HG03442 (cell line): ENCODE measurements at regions not wholly inside any gene's neighbourhood (a gene's known extent, or its start where the extent isn't known, plus 50 kb on each side); places are given as distances from the start of the nearest gene placed in this dataset.
"Not testable (repeated sequence)": the region's sequence is repeated elsewhere in the genome, so short reads cannot be mapped to it uniquely, and the experiment has no call there.

Experiments
- ATAC-seq: cut with Tn5 transposase; IDR thresholded peaks from one replicate; pipeline ENCODE4 v1.9.1; 2021; ENCODE audit warnings: mild to moderate bottlenecking, moderate library complexity; ENCODE audit not compliant: unreplicated experiment

DNA sequence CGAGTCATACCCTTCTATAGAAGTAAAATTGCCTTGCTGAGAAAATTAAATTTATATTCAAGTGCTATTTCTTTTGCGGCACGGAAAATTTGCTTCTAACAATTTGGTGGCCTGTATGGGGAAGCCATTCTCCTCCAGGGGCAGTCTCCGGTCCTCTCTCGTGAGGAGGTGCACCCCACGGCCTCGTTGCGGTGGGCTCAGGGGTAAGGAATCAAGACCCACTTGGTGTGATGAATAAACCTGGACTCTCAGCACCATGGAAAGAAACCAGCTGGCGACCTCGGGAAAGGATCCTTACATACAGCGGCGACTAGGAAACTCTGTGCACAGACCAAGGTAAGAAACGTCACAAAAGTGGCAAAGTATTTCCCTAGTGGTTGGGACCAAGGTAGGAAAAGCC is 252.9 kb downstream of the DPY19L2 start:
- ATAC-seq, result no peak

DNA sequence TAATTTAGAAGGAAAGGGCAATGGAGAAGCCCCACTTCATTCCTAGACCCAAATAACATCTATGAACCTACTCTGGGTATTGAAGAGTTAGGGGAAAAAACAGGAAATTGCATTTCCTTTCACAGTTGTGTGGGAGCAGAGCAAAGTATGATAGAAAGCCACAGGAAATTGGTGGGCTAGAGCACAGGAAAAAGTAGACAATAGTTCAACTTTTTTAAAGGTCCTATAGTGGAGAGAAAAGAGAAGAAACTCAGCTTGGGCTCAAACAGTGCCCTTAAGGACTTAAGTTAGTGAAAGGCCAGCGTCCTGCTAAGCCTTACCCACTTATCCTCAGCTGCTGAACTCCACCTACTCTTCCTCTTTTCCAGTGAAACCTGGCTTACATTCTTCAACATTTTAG is 258.1 kb downstream of the DPY19L2 start:
- no peak for ATAC-seq

DNA sequence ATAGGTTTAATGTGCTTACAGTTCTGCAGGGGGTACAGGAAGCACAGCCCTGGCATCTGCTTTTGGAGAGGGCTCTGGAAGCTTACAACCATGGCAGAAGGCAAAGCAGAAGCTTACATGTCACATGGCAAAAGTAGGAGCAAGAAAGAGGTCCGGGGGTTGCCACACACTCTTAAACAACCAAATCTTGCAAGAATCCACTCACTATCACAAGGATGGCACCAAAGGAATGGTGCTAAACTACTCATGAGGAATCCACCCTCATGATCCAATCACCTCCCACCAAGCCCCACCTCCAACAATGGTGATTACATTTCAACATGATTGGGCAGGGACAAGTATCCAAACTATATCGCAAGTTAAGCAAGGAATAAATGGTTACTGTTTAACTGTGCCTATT is 255.8 kb upstream of the AVPR1A start:
- no peak for ATAC-seq

DNA sequence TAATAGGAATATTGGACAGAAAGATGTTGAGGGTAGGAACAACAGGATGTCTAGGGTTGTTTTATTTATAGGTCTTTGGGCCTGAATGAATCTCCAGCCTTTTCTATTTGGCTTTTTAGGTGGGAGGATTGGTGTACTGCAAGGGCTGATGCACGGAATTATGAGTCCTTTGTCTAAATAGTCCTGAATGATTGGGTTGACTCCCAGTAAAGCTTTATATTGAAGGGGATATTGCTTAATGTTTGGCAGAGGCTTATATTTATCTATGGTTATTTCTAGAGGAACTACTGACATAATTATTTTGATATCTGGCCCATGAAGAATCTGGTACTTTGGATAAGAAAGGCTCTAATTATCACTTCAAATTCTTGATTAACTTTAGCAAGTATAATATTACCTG is 253.6 kb upstream of the AVPR1A start:
- ATAC-seq, result no peak

DNA sequence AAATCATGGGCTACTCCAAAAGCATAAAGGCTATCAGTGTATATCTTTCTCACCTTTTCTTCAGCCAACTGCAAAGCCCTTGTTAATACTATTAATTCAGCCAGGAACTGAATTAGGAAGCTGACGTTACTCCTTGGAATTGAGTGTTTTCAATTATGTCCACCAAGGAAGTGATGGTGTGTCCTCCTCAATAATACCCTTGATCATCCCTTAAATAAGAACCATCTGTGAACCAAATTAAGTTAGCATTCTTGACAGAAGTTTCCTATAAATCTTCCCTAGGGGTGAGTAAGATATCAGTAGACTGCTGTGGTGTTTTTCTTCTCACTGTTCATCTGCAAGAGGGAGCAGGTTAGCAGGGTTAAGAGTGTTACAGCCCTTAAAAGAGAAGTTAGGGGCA is 252.3 kb upstream of the AVPR1A start:
- no peak for ATAC-seq

DNA sequence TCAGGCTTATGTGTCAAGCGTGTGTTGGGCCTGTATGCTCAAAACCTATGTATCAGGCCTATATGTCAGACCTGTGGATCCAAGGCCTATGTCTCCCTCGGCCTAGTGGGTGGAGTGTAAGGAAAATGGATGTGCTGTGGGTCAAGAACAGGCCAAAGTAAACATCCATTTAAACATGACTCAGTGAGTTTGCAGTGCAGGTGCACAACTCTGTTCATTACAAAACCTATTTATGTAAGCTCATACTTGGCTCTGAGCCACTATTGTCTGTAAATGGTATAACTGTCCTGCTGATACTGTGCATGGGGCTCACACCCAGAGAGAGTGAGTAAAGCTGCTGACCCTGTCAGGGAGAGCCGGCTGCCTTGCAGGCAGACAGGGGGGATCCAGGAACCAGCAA is 249.7 kb upstream of the AVPR1A start:
- no peak for ATAC-seq

DNA sequence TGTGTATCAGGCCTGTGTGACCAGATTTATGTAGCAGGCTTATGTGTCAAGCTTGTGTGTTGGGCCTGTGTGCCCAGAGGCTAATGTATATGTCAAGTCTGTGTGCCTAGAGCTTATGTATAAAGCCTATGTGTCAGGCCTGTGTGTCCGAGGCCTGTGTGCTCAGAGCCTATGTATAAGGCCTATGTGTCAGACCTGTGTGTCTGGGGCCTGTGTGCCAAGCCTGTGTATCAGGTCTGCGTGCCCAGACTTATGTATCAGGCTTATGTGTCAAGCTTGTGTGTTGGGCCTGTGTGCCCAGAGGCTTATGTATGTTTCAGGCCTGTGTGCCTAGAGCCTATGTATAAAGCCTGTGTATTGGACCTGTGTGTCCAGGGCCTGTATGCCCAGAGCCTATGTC is 249.3 kb upstream of the AVPR1A start:
- ATAC-seq, result no peak

DNA sequence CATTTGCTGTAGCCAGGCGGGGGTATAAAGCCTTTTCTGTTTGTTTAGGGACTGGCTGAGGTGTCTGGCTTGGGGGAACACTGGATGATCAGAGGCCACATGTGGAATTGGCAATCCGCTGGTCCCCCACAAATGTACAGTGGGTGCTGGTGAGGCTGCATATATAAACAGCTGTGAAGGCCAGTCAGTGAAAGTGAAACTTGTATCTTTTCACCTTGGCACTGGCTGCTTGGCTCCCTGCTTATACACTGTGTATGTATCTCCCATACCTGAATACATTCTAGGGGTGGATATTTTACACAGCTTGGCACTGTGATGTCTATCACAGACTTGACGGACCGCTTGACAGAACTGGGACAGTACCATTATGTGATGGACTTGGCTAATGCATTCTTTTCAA is 246.8 kb upstream of the AVPR1A start:
- ATAC-seq, result no peak

DNA sequence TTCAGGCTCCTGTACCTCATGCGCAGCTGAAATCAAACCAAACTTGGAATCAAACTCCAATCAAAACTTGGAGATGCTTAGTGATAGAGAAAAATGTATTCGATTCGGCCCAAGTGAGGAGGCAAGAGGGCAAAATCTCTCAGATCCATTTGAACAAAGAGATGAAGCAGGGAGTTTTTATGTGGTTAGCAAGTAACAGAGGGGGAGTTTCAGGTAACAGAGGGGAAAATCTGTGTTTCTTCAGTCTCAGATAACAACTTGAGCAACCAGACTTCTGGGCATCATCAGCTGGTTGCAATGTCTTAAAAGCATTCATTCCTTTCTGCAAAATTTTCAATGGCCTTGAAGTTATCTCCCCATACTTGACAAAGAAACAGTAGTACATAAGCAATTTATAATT is 245.1 kb upstream of the AVPR1A start:
- no peak for ATAC-seq

DNA sequence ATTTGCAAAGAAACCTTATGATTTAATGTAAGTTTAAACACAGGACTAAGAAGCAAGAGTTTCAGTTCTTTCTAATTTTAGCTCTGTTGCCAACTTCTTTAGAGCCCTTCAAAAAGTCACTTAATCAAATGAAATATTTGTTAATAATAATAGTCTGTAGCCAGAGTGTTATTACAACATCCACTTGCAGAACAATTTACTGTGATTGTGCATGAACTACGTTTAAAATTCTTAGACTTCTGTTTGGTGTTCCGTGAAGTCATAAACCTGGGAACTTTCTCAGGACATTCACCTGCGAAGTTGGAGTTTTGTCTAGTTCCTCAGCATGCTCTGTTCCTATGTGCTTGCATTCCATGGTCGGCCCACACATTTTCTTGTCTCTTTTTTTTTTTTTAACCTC is 244.0 kb upstream of the AVPR1A start:
- ATAC-seq, result no peak

DNA sequence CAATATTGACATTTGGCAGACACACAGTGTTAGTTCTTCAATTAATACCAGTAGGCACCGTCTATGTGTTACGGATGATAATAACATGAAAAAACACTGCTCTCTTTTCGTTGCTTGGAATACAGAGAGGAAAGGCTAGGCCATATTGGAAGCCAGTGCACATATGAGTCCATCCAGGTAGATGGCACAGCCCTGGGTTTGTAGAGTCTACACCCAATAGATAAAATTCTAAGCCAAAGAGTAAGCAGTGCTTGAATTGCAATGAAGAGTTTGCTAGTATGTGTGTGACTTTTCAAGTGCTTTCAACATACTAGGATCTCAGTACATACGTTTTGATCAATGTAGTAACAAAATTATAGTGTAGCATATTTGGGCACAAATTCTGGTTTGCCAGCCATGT is 243.3 kb upstream of the AVPR1A start:
- no peak for ATAC-seq

DNA sequence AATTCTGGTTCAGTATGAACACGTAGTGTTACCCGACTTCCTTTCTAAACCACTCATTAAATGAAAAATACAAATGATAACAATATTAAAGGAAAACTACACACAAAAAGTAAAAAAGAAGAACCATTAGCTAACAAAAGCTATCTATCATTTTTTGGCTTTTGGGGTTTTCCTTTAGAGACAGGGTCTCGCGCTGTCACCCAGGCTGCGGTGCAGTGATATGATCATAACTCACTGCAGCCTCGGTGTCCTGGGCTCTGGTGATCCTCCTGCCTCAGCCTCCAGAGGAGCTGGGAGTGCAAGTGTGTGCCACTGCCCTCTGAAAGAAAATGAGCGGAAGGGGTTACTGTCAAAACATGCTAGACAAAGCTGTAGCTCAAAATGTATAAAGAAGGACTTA is 238.2 kb upstream of the AVPR1A start:
- ATAC-seq, result no peak

DNA sequence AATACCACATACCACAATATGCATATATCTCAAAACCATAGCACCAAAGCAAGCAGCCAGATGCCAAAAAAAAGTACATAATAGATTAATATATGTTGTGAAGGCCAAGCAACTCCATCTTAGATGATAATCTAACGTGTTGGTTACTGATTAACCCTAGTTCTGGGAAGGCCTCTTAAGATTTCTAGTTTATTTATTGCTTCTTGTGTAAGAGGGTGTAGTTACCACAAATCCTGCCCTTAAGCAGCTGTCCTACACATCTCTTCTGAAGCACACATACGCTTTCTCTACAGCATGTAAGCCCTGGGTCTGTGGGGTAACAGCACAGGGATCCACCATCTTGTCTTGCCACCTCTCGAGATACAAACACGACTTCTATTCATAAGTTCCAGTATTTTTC is 236.8 kb upstream of the AVPR1A start:
- ATAC-seq, result no peak

DNA sequence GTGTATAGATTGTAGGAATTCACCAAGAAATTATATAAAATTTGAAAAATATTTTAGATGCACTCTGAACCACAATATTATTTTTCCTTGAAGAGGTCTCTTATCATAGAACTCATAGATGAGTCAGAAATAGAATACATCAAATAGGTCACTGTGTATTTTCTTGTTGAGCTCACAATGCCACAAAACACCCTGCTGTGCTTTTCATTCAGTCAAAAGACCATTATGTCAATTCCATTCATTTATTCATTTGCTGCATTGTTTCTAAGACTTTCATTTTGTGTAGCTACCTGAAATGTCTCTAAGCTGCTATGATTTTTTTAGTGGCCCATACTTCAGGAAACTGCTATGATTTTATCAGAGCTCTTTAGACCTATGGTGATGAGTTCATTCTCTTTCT is 231.9 kb upstream of the AVPR1A start:
- no peak for ATAC-seq

DNA sequence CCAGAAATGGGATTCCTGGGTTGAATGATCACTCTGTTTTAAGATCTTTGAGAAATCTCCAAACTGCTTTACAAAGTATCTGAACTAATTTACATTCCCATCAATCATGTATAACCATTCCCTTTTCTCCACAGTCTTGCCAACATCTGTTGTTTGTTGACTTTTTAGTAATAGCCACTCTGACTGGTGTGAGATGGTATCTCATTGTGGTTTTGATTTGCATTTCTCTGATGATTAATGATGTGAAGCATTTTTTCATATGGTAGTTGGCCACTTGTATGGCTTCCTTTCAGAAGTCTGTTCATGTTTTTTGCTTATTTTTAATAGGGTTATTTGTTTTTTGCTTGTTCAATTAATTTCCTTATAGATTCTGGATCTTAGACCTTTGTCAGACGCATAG is 211.8 kb upstream of the AVPR1A start:
- no peak for ATAC-seq

DNA sequence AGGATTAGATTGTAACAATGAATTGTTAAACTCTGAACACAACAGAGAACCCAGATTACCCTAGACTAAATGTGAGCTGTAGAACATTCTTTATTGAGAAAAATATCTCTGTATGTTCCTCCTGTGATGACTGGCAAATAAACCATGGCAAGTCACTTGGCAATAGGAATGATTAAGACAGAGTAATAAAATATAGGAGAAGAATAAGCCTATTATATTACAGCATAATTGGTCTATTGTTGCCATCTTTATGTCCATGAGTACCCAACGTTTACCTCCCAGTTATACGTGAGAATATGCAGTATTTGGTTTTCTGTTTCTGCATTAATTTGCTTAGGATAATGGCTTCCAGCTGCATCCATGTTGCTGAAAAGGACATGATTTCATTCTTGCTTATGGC is 211.2 kb upstream of the AVPR1A start:
- ATAC-seq, result no peak

DNA sequence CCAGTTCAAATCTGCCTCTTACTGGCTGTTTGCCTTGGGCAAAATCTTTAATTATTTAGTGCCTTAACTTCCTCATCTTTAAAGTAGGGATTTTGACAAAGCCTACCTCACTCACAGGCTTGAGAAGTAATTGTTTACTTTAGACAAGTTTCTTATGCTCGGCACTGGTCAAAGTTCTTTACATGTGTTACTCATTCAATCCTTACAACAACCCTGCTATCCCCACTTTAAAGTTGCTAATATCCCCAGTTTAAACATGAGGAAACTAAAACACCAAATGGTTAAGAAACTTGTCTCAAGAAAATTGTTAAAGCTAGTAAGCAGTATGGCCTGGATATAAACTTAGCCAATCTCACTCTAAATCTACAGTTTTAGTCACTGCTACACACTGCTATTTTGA is 204.0 kb upstream of the AVPR1A start:
- no peak for ATAC-seq

DNA sequence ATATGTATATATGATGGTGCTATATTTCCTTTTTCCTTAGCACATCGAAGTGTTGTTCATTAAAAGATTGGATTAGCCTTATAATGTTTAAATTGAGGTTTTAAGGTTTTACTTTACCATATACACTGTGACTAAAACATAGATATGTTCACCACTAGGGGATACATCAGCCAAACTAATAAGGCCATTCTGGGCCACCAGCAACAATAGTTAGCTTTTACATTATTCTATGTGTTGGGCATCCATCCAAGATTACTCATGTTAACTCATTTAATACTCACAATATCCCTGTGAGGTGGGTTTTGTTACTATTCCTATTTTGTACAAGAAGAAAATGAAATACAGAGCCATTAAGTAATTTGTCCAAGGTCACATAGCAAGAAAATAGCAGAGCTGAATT is 202.6 kb upstream of the AVPR1A start:
- ATAC-seq, result no peak

DNA sequence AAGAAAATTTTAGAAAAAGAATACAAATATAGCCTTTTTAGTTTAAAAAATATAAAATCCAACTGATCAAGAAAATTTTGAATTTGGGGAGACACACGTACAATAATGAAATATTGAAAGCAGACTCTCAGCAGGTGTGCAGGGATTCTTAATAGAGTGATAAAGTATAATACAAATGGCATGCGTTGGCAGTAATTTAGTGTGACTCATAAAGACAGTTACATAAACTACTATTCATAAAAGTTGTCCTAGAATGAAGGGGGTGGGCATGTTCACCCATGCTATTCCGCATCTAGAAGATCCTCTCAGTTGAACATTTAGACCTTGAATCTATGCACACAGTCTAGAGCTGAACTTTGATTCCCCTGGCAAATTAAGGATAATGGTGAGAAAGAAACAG is 200.4 kb upstream of the AVPR1A start:
- no peak for ATAC-seq

DNA sequence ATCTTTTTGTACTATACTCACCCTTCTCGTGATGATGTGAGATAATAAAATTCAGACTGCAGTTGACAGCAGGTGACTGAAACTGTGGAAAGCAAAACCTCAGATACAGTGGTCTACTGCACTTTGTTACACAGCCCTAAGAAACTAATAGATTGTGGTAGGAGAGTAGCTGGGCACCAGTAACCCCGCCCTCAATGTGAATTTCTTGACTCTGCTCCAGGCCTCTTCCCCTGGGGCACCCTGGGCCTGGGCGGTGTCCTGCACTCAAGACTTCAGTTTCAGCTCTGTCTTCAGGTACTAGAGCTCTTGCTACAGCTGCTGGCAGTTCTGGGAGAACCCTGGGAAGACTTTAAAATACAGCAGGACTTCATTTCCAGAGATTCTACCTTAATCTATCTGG is 197.6 kb upstream of the AVPR1A start:
- no peak for ATAC-seq

DNA sequence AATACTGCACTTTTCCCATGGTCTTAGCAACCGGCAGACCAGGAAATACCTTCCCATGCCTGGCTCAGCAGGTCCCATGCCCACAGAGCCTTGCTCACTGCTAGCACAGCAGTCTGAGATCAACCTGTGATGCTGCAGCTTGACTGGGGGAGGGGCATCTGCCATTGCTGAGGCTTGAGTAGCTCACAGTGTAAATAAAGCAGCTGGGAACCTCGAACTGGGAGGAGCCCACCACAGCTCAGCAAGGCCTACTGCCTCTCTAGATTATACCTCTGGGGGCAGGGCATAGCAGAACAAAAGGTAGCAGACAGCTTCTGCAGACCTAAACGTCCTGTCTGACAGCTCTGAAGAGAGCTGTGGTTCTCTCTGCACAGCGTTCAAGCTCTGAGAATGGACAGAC is 186.2 kb upstream of the AVPR1A start:
- ATAC-seq, result not testable (repeated sequence)

DNA sequence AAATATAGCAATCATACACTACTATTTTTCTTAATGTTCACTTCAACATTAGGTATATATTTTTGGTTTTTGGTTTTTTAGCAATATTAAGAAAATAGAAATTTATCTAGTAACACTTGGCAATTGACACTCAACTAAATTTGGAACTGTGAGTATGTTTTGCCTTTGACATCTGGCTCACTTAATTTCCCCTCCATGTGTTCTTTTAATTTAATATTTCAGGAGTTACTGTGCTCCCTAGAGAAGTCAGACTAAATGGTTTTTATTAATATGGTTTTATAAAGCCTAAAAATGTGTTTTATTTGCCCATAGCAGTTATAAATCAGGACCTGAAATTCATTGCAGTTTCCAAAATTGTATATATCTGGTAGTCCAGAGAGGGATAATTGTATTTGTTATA is 175.3 kb upstream of the AVPR1A start:
- no peak for ATAC-seq

DNA sequence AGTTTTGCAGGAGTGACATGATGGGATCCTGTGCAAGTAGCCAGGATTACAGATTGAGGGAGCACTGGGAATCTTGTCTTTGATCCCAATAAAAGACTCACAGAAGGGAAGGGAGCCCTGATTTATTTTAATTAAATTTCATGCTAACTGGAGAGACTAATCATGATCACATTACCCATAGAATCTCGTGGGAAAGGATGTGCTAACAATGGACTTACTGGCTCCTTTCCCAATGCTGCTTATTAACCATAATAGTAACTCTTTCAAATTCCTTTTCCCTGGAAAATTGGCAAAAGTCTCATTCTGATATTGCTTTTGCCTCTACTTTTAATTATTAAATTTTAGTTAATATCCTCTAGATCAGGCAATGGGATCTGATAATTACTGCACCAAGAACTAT is 174.8 kb upstream of the AVPR1A start:
- ATAC-seq, result no peak

DNA sequence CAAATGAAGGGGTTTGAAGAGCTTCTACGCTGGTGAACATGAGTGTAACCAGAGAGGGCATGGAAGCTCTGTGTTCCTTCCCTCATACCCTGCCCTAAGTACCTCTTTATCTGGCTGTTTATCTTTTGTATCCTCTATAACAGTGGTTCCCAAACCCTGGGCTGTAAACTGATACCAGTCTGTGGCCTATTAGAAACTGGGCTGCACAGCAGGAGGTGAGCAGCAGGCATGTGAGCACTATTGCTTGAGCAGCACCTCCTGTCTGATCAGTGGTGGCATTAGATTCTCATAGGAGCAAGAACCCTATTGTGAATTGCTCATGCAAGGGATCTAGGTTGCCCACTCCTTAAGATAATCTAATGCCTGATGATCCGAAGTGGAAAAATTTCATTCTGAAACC is 172.9 kb upstream of the AVPR1A start:
- no peak for ATAC-seq
